ENCODE measurements at regions not wholly inside any gene's neighbourhood (a gene's known extent, or its start where the extent isn't known, plus 50 kb on each side); places are given as distances from the start of the nearest gene placed in this dataset.

GRCh38 chr4:71201057-71201456 is 137.8 kb upstream of the SLC4A4 start:
- H4K20me1 ChIP-seq (replicated peaks; ENCODE audit: control insufficient read depth, extremely low read depth, insufficient read depth, low read length) = no peaks in the 10 kb centered on the region
- H3K4me1 ChIP-seq (ENCODE audit: control insufficient read depth, extremely low read depth, insufficient read depth, low read length) = no peaks in the 10 kb centered on the region
- H3K9ac ChIP-seq (replicated peaks; ENCODE audit: extremely low read depth, insufficient read depth, low read length) = no peak overlapping the region
- H3K27me3 ChIP-seq (ENCODE audit: control insufficient read depth in 2 of 2, insufficient read depth in 2 of 2, low read length in 2 of 2) = peaks cover 0 to 1% of the 10 kb centered on the region in 2 experiments
- H3K9me1 ChIP-seq (replicated peaks; ENCODE audit: control insufficient read depth, extremely low read depth, insufficient read depth, low read length) = no peaks in the 10 kb centered on the region
- intact Hi-C loops (cut with micrococcal nuclease) = no loop called here
- FAIRE-seq (no peak), DNase-seq (ENCODE audit: low read depth, low spot score) (no peak)
- no peak overlapping the region for H3K27ac ChIP-seq (ENCODE audit: insufficient read depth, low read depth, low read length)
- dilution Hi-C loops (cut with MboI; ENCODE audit: extremely low pct_ligation_motif_present, low sequenced_read_pairs) = no loop called here
- no peaks in the 10 kb centered on the region for H3K79me2 ChIP-seq (ENCODE audit: control insufficient read depth, insufficient read depth, low read length)
- BruUV-seq (replicated peaks) = no TSS peak
- no peak overlapping the region for H3K4me3 ChIP-seq (replicated peaks in 1 of 3; ENCODE audit: insufficient read depth in 1 of 3, low read depth in 1 of 3, low read length in 3 of 3)
- H3K4me2 ChIP-seq (ENCODE audit: insufficient read depth, low read length) = no peak overlapping the region
- no peak for TF ChIP-seq MAX (IDR thresholded peaks at IDR 0.05; ENCODE audit: insufficient read depth, insufficient read length)
- TF ChIP-seq JUN (IDR thresholded peaks at IDR 0.05; ENCODE audit: borderline replicate concordance, insufficient read depth, insufficient read length, low read depth) = no peak
- no peak for TF ChIP-seq CTCF (IDR thresholded peaks at IDR 0.05; ENCODE audit: extremely low read depth in 1 of 2, insufficient read depth in 1 of 2, low read depth in 1 of 2, low read length in 2 of 2)
- TF ChIP-seq POLR2A (IDR thresholded peaks at IDR 0.05; ENCODE audit: low read depth, low read length) = no peak
- TF ChIP-seq GATA2 (IDR thresholded peaks at IDR 0.05; ENCODE audit: insufficient read depth, insufficient read length, low read depth, low read length) = no peak
- ChIA-PET CTCF (no interaction called here), POLR2A (no interaction called here)
- H2AFZ ChIP-seq (ENCODE audit: low read depth, low read length) = no peak overlapping the region
- no peaks in the 10 kb centered on the region for H3K36me3 ChIP-seq (ENCODE audit: control insufficient read depth in 2 of 2, extremely low read depth in 1 of 2, insufficient read depth in 2 of 2, low read length in 2 of 2)
- no peaks in the 10 kb centered on the region for H3K9me3 ChIP-seq (replicated peaks; ENCODE audit: control insufficient read depth, insufficient read depth, low read length)

GRCh38 chr4:71201817-71202576 is 136.8 kb upstream of the SLC4A4 start:
- Histone ChIP-seq H3K27ac (ENCODE audit: insufficient read depth, low read depth, low read length) (no peak overlapping the region), H3K4me1 (ENCODE audit: control insufficient read depth, extremely low read depth, insufficient read depth, low read length) (no peaks in the 10 kb centered on the region), H3K9me1 (replicated peaks; ENCODE audit: control insufficient read depth, extremely low read depth, insufficient read depth, low read length) (no peaks in the 10 kb centered on the region), H3K4me2 (ENCODE audit: insufficient read depth, low read length) (no peak overlapping the region), H4K20me1 (replicated peaks; ENCODE audit: control insufficient read depth, extremely low read depth, insufficient read depth, low read length) (no peaks in the 10 kb centered on the region), H3K9ac (replicated peaks; ENCODE audit: extremely low read depth, insufficient read depth, low read length) (no peak overlapping the region), H3K79me2 (ENCODE audit: control insufficient read depth, insufficient read depth, low read length) (no peaks in the 10 kb centered on the region), H3K27me3 (ENCODE audit: control insufficient read depth in 2 of 2, insufficient read depth in 2 of 2, low read length in 2 of 2) (peaks cover 0 to 1% of the 10 kb centered on the region in 2 experiments), H3K4me3 (replicated peaks in 1 of 3; ENCODE audit: insufficient read depth in 1 of 3, low read depth in 1 of 3, low read length in 3 of 3) (no peak overlapping the region), H3K9me3 (replicated peaks; ENCODE audit: control insufficient read depth, insufficient read depth, low read length) (no peaks in the 10 kb centered on the region), H3K36me3 (ENCODE audit: control insufficient read depth in 2 of 2, extremely low read depth in 1 of 2, insufficient read depth in 2 of 2, low read length in 2 of 2) (no peaks in the 10 kb centered on the region), H2AFZ (ENCODE audit: low read depth, low read length) (no peak overlapping the region)
- dilution Hi-C loops (cut with MboI; ENCODE audit: extremely low pct_ligation_motif_present, low sequenced_read_pairs) = no loop called here
- intact Hi-C loops (cut with micrococcal nuclease) = no loop called here
- DNase-seq (ENCODE audit: low read depth, low spot score) = no peak
- no peak for FAIRE-seq
- BruUV-seq (replicated peaks) = no TSS peak
- ChIA-PET POLR2A (no interaction called here), CTCF (no interaction called here)
- TF ChIP-seq EZH2 (IDR thresholded peaks at IDR 0.05; ENCODE audit: borderline replicate concordance, low read depth, low read length, severe bottlenecking) = no peak
- TF ChIP-seq CTCF (IDR thresholded peaks at IDR 0.05; ENCODE audit: extremely low read depth in 1 of 2, insufficient read depth in 1 of 2, low read depth in 1 of 2, low read length in 2 of 2) = no peak
- TF ChIP-seq GATA2 (IDR thresholded peaks at IDR 0.05; ENCODE audit: insufficient read depth, insufficient read length, low read depth, low read length) = no peak
- TF ChIP-seq JUN (IDR thresholded peaks at IDR 0.05; ENCODE audit: borderline replicate concordance, insufficient read depth, insufficient read length, low read depth) = no peak
- no peak for TF ChIP-seq MAX (IDR thresholded peaks at IDR 0.05; ENCODE audit: insufficient read depth, insufficient read length)
- TF ChIP-seq POLR2AphosphoS5 (IDR thresholded peaks at IDR 0.05; ENCODE audit: insufficient read depth, low read depth, low read length) = no peak
- no peak for TF ChIP-seq MYC (IDR thresholded peaks at IDR 0.05; ENCODE audit: low read depth, low read length)
- TF ChIP-seq POLR2A (IDR thresholded peaks at IDR 0.05; ENCODE audit: low read depth, low read length) = no peak
- TF ChIP-seq FOS (IDR thresholded peaks at IDR 0.05; ENCODE audit: borderline replicate concordance, insufficient read depth, low read length) = no peak

Data from endothelial cell of umbilical vein (primary cell).